ENCODE measurements at regions not wholly inside any gene's neighbourhood (a gene's known extent, or its start where the extent isn't known, plus 50 kb on each side); places are given as distances from the start of the nearest gene placed in this dataset.

DNA sequence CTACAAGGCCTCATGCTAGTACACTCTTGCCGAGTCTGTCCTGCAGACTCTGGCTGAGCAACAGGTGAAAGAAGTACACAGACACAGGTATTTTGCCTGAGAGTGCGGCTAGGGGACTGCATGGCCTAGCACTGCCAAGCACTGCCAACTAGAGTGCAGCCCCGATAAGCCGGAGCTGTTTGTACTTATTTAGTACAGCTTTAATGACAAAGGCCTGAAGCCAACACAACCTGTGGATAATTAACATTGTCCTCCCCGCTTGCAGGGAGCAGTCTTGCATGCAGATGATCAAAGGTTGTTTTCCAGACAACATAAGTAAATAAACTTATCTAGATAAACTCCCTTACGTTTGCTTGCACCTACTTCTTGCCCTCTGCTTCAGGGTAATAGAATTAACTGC, 63.7 kb upstream of the MMADHC start:
- no peak for DNase-seq (ENCODE audit: low spot score)

DNA sequence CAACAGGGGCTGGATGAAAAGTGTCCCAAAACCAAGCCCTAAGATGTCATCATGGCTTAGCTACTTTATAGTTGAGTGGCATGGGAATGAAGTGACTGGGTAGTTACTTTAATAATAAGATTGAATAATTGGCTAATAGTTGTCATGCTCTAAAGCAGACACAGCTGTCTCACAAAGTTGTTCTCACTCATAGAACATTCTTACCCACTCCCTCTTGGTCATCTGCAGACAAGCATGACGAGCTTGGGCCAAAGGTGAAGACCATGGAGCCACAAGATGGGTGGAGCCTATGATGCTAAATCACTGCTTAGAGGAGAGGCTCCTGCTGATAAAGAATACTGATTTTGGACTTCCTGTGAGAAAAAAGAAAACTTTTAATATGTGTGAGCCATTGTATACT, 62.4 kb upstream of the MMADHC start:
- no peak for DNase-seq (ENCODE audit: low spot score)

DNA sequence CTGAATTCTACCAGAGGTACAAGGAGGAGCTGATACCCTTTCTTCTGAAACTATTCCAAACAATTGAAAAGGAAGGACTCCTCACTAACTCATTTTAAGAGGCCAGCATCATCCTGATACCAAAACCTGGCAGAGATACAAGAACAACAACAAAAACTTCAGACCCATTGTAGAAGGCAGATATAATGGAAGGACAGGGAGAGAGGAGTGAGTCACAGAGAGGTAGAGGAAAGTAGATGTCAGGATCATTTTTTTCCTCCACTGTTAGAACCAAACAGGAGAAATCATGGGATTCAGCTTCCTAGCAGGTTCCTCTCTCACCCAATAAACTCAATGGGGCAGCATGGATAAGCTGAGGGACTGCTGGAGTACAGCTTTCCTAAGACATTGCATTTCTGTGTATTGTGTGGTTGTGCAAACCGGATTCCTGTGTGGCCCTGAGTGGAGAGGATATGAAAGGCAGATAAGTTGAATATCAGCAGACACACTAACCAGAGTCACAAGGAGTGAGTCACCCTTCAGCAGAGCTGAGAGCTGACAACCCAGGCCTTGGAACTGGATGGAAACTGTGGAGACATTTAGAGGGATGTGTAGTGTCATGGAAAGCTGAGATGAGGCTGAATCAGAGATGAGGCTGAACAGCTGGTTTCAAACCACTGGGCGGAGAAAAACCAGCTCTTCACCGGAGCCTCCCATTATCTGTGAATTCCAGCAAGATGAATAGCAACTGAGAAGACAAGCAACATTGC, 60.9 kb upstream of the MMADHC start:
- DNase-seq (ENCODE audit: low spot score) = peak; percentile 91

DNA sequence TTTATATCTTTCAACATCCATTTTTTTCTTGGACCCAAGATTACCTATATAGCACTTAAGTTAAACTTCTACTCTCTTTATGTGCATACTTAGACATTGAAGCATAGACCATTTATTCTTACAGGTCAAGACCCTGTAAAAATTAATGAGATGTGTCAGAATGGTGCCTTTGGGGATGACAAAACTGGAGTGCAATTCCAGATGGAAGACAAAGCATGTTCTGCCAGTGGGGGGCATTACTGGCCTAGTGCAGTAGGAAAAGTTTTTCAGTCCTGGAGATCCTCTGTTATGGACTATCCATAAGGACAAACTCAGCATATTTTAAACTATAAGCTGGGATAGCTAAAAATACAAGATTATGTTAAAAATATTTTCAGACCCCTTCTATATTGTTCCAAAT, 57.8 kb upstream of the MMADHC start:
- peak; percentile 21 for DNase-seq (ENCODE audit: low spot score)
